ENCODE measurements at regions not wholly inside any gene's neighbourhood (a gene's known extent, or its start where the extent isn't known, plus 50 kb on each side); places are given as distances from the start of the nearest gene placed in this dataset.

DNA sequence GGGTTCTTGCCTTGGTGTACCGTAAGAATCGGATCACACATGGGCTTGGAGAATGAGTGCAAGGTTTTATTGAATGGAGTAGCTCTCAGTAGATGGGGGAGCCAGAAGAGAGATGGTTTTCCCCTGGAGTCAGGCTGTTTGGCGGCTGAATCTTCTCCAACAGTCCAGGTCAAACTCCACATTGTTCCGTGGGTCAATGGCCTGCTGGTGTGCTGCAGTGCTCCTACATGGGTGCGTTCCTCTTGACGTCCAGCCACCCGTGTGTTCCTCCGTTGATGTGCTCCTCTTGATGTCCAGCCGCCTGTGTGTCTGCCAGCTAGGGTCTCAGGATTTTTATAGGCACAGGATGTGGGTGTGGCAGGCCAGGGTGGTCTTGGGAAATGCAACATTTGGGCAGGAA, 69.3 kb upstream of the AGBL1 start:
- TF ChIP-seq, protein P1, sequence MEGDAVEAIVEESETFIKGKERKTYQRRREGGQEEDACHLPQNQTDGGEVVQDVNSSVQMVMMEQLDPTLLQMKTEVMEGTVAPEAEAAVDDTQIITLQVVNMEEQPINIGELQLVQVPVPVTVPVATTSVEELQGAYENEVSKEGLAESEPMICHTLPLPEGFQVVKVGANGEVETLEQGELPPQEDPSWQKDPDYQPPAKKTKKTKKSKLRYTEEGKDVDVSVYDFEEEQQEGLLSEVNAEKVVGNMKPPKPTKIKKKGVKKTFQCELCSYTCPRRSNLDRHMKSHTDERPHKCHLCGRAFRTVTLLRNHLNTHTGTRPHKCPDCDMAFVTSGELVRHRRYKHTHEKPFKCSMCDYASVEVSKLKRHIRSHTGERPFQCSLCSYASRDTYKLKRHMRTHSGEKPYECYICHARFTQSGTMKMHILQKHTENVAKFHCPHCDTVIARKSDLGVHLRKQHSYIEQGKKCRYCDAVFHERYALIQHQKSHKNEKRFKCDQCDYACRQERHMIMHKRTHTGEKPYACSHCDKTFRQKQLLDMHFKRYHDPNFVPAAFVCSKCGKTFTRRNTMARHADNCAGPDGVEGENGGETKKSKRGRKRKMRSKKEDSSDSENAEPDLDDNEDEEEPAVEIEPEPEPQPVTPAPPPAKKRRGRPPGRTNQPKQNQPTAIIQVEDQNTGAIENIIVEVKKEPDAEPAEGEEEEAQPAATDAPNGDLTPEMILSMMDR (IDR thresholded peaks at IDR 0.05; ENCODE audit: insufficient read depth, low read length, poor library complexity, severe bottlenecking): no peak
- Histone ChIP-seq H3K36me3 (ENCODE audit: control insufficient read depth, insufficient read depth, low read length) (no peaks in the 10 kb centered on the region), H3K27me3 (ENCODE audit: control insufficient read depth, insufficient read depth, low read length) (no peaks in the 10 kb centered on the region), H3K4me3 (ENCODE audit: low read depth, low read length) (no peak overlapping the region)
- DNase-seq (ENCODE audit: low read depth): no peak

DNA sequence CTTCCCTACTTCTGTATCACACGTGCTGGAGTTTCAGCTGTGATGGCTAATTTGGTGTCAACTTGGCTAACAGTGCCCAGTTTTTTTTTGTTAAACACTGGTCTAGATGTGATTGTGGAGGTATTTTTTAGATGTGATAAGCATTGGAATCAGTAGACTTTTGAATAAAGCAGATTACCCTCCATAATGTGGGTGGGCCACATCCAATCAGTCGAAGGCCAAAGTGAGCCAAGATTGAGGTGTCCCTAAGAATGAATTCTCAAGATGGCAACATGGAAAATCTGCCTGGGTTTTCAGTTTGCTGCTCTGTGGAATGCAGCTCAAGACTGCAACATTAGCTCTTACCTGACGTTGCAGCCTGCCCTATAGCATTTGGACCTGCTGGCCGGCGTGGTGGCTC, 68.8 kb upstream of the AGBL1 start:
- Histone ChIP-seq H3K27me3 (ENCODE audit: control insufficient read depth, insufficient read depth, low read length) (no peaks in the 10 kb centered on the region), H3K4me3 (ENCODE audit: low read depth, low read length) (no peak overlapping the region), H3K36me3 (ENCODE audit: control insufficient read depth, insufficient read depth, low read length) (no peaks in the 10 kb centered on the region)
- no peak for DNase-seq (ENCODE audit: low read depth)
- TF ChIP-seq, protein P1 (IDR thresholded peaks at IDR 0.05; ENCODE audit: insufficient read depth, low read length, poor library complexity, severe bottlenecking): no peak

DNA sequence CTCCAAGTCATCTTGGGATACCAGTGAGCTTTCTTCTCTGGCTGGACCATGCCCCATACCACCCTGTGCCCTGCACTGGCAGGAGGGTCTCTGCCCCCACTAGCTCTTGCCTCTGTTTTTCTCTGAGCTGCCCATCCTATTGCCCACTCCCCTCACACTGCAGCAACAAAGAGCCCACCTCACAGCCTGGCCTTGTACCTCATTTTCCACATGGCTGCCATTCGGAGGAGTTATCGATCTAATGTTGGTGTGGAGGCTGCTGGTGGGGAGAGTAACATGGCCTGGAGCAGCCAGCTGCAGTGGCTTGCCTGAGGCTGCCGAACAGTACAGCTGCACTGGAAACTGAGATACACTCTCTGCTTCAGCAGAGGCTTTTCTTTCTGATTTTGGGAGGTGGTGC, 65.7 kb upstream of the AGBL1 start:
- Histone ChIP-seq H3K4me3 (ENCODE audit: low read depth, low read length) (no peak overlapping the region), H3K36me3 (ENCODE audit: control insufficient read depth, insufficient read depth, low read length) (no peaks in the 10 kb centered on the region), H3K27me3 (ENCODE audit: control insufficient read depth, insufficient read depth, low read length) (no peaks in the 10 kb centered on the region)
- DNase-seq (ENCODE audit: low read depth): no peak
- TF ChIP-seq, protein P1 (IDR thresholded peaks at IDR 0.05; ENCODE audit: insufficient read depth, low read length, poor library complexity, severe bottlenecking): no peak

DNA sequence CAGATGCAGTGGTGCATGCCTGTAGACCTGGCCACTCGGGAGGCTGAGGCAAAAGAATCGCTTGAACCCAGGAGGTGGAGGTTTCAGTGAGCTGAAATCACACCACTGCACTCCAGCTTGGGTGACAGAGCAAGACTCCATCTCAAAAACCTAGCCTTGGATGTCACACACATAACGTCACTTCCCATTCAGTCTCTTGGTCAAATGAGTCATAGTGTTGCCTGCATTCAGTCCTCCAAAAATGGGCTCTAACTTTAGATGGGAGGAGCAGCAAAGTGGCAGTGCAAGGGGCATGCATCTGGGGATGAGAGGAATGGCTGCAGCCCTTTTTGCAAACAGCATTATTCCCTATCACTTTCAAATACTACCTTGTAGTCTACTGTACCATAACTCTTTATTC, 62.9 kb upstream of the AGBL1 start:
- H3K36me3 ChIP-seq (ENCODE audit: control insufficient read depth, insufficient read depth, low read length): no peaks in the 10 kb centered on the region
- TF ChIP-seq, protein P1 (IDR thresholded peaks at IDR 0.05; ENCODE audit: insufficient read depth, low read length, poor library complexity, severe bottlenecking): no peak
- no peak overlapping the region for H3K4me3 ChIP-seq (ENCODE audit: low read depth, low read length)
- DNase-seq (ENCODE audit: low read depth): no peak
- H3K27me3 ChIP-seq (ENCODE audit: control insufficient read depth, insufficient read depth, low read length): no peaks in the 10 kb centered on the region

DNA sequence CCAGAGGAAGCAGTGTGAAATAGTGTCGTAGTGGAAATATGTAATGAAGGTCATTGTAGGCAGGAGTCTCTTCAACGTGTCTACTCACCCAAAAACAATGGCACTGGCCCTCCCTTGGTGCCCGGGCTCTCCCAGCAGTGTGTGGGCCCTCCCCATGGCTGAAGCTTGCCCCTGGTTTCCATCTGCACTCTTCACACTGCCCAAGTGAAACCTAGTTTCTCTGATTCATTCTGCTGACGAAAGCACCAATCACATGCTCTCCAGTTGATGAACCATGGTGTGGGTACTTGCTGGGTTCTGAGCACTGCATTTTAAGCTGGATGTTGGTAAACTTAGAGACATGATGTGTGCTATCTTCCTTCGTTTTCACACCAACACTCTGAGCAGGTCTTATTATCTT, 61.0 kb upstream of the AGBL1 start:
- TF ChIP-seq, protein P1 (IDR thresholded peaks at IDR 0.05; ENCODE audit: insufficient read depth, low read length, poor library complexity, severe bottlenecking): no peak
- DNase-seq (ENCODE audit: low read depth): no peak

More for the DNA sequence above, 61.0 kb upstream of the AGBL1 start:
- Histone ChIP-seq H3K27me3 (ENCODE audit: control insufficient read depth, insufficient read depth, low read length) (no peaks in the 10 kb centered on the region), H3K36me3 (ENCODE audit: control insufficient read depth, insufficient read depth, low read length) (no peaks in the 10 kb centered on the region), H3K4me3 (ENCODE audit: low read depth, low read length) (no peak overlapping the region)
